GM12878 (cell line): ENCODE measurements at regions not wholly inside any gene's neighbourhood (a gene's known extent, or its start where the extent isn't known, plus 50 kb on each side); places are given as distances from the start of the nearest gene placed in this dataset.

Experiments used
- ATAC-seq: fragments of 200-7000 bp; cut with Tn5 transposase; 3 replicates; pipeline ENCODE4 v1.9.1; 2020; ENCODE audit warnings: mild to moderate bottlenecking, moderate library complexity
- BruUV-seq: library from RNA; stranded (reverse); fragments of 400-500 nt; replicated peaks from 2 replicates; lab custom pipeline; 2021; lab: Mats Ljungman, UMichigan
- CTCF ChIA-PET: fragments of 300-600 bp; sonication (Branson Sonifier 250); formaldehyde crosslinking; extraction: SDS; loops from one replicate; lab custom pipeline; 2021; ENCODE audit warnings: inconsistent platforms; lab: Yijun Ruan, JAX
- POLR2A ChIA-PET: fragments of 350-600 bp; formaldehyde crosslinking; extraction: SDS; loops from one replicate; lab custom pipeline; 2021; ENCODE audit warnings: inconsistent platforms; lab: Charles Lee
- RAD21 ChIA-PET: fragments of 300-600 bp; sonication (Branson Sonifier 250); formaldehyde crosslinking; loops from one replicate; lab custom pipeline; 2023; ENCODE audit warnings: antibody characterized with exemption; ENCODE audit not compliant: unreplicated experiment; lab: Charles Lee
- SMC1A ChIA-PET: fragments of 300-600 bp; sonication (Branson Sonifier 250); formaldehyde crosslinking; loops from one replicate; lab custom pipeline; 2023; ENCODE audit not compliant: unreplicated experiment, uncharacterized antibody; lab: Charles Lee
- DNase-seq: peaks from one replicate; pipeline ENCODE4 v3.0.0-alpha.2; 2011; ENCODE audit warnings: low read depth, low spot score
- FAIRE-seq: peaks from 3 replicates; lab custom pipeline; 2011; peaks lifted over from hg19 to GRCh38; lab: Jason Lieb, UNC
- H2AFZ ChIP-seq: 2 replicates; pipeline ENCODE4 v1.6.0; 2011; ENCODE audit warnings: low read depth, low read length, control low read depth; ENCODE audit not compliant: control insufficient read depth
- H3K27ac ChIP-seq: 2 replicates; pipeline ENCODE4 v1.5.1; 2011; ENCODE audit warnings: control low read depth; ENCODE audit not compliant: control insufficient read depth, insufficient read depth
- H3K27me3 ChIP-seq, 2 experiments: replicated peaks in 1 of 2; 2 replicates each; pipeline versions ENCODE4 v1.6.0 to v1.6.1; 2011; ENCODE audit warnings: low read length in 1 of 2; ENCODE audit not compliant: control insufficient read depth in 2 of 2, insufficient read depth in 2 of 2
- H3K36me3 ChIP-seq, 2 experiments: 2 replicates each; pipeline ENCODE4 v1.5.1; 2011; ENCODE audit warnings: low read length in 1 of 2; ENCODE audit not compliant: control insufficient read depth in 2 of 2, insufficient read depth in 2 of 2
- H3K4me1 ChIP-seq: 2 replicates; pipeline ENCODE4 v1.6.1; 2011; ENCODE audit warnings: mild to moderate bottlenecking, low read length, moderate library complexity, mixed read lengths; ENCODE audit not compliant: control insufficient read depth, insufficient read depth
- H3K4me2 ChIP-seq: 2 replicates; pipeline ENCODE4 v1.6.0; 2011; ENCODE audit warnings: control low read depth; ENCODE audit not compliant: control insufficient read depth, insufficient read depth
- H3K4me3 ChIP-seq: fragments of 200-600 bp; sonication (generic); 2 replicates; pipeline ENCODE4 v1.5.1; 2016
- H3K79me2 ChIP-seq: 2 replicates; pipeline ENCODE4 v1.6.0; 2011; ENCODE audit warnings: low read length; ENCODE audit not compliant: control insufficient read depth, insufficient read depth
- H3K9ac ChIP-seq: 2 replicates; pipeline ENCODE4 v1.8.0; 2011; ENCODE audit warnings: low read length, control low read depth, mixed read lengths; ENCODE audit not compliant: control insufficient read depth, insufficient read depth
- H3K9me3 ChIP-seq: replicated peaks from 3 replicates; pipeline ENCODE4 v1.5.1; 2011; ENCODE audit warnings: mild to moderate bottlenecking, low read length; ENCODE audit not compliant: control insufficient read depth, insufficient read depth
- H4K20me1 ChIP-seq: 2 replicates; pipeline ENCODE4 v1.6.0; 2011; ENCODE audit not compliant: control insufficient read depth, insufficient read depth
- BCL11A ChIP-seq: IDR thresholded peaks from 2 replicates; pipeline ENCODE4 v1.6.1; 2011; ENCODE audit warnings: low read depth, low read length
- CBX5 ChIP-seq: sonication (generic); IDR thresholded peaks from 2 replicates; pipeline ENCODE4 v1.6.1; 2016; ENCODE audit warnings: low read depth, moderate library complexity, mild to moderate bottlenecking, inconsistent platforms
- EGR1 ChIP-seq, 2 experiments: IDR thresholded peaks; 1 replicate in 1 of 2; 2 replicates in 1 of 2; pipeline ENCODE4 v1.6.1; 2011 to 2012; ENCODE audit warnings: low read depth in 2 of 2, low read length in 2 of 2, borderline replicate concordance in 1 of 2, mild to moderate bottlenecking in 1 of 2, moderate library complexity in 1 of 2
- IKZF2 ChIP-seq, 2 experiments: fragments of 450-650 bp; IDR thresholded peaks; 2 replicates each; pipeline ENCODE4 v1.6.1; 2017; ENCODE audit warnings: mild to moderate bottlenecking in 2 of 2, moderate library complexity in 2 of 2
- NR2F1 ChIP-seq: fragments of 450-650 bp; conservative IDR thresholded peaks from 2 replicates; pipeline ENCODE4 v1.6.1; 2017; ENCODE audit warnings: mild to moderate bottlenecking
- RAD51 ChIP-seq: fragments of 450-650 bp; IDR thresholded peaks from 2 replicates; pipeline ENCODE4 v1.6.1; 2016; ENCODE audit warnings: moderate library complexity, mild to moderate bottlenecking, inconsistent platforms
- RUNX3 ChIP-seq: IDR thresholded peaks from 2 replicates; pipeline ENCODE4 v1.6.1; 2012; ENCODE audit warnings: low read length, inconsistent platforms
- ZNF217 ChIP-seq: fragments of 450-650 bp; IDR thresholded peaks from 2 replicates; pipeline ENCODE4 v1.6.1; 2017; ENCODE audit warnings: antibody characterized with exemption, mild to moderate bottlenecking
- WGBS: methylation state at CpG from one replicate; pipeline ENCODE4 v1.1.6; 2016; ENCODE audit warnings: low lambda C conversion rate; ENCODE audit not compliant: insufficient replicate concordance, insufficient coverage; ENCODE audit errors: missing lambda C conversion rate; 5-methylcytosine and 5-hydroxymethylcytosine counted together
- in situ Hi-C: fragments of 300-500 bp; cut with MboI; formaldehyde crosslinking; loops from 9 replicates; pipeline ENCODE4 v1.14.3; 2018; ENCODE audit warnings: mixed read lengths
- intact Hi-C: fragments of 100-400 bp; cut with micrococcal nuclease; formaldehyde crosslinking; loops from one replicate; pipeline ENCODE4 v1.14.2; 2022; ENCODE audit not compliant: unreplicated experiment
- TF ChIP-seq, protein P1 (sequence below): IDR thresholded peaks from 2 replicates; pipeline ENCODE4 v1.6.1; 2012; ENCODE audit warnings: low read depth, low read length, improper control_type of control experiment
- TF ChIP-seq, protein P2 (sequence below): fragments of 450-650 bp; formaldehyde crosslinking; IDR thresholded peaks from 2 replicates; pipeline ENCODE4 v1.4.0; 2022; ENCODE audit warnings: mild to moderate bottlenecking, moderate library complexity

DNA sequence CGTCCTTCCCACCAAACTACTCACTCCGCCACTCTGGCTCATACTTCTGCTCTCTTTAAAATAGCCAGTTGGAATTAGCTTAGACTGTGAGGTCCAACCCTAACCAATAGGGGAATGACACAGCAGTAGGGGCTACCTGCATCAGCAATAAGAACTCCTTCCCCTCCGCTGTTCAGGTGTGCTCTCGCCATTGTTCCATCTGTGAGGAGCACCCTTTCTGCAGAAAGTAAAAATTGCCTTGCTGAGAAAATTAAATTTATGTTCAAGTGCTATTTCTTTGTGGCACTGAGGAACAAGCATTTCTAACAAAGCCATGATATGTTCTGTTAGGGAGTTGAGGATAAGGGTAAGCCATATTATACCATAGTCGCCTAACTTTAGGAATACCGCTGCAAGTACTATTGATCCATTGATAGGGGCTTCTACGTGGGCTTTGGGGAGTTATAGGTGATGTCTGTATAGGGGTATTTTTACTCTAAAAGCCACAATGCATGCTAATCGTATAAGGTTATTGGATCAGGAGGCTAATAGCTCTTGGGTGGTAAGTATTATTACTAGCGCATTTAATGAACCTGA lies 1269.5 kb downstream of the TYW1 start:
- ATAC-seq (no peak), DNase-seq (no peak)
- ChIA-PET SMC1A (no interaction called here), POLR2A (no interaction called here)
- no TSS peak for BruUV-seq
- intact Hi-C loops (no loop called here), in situ Hi-C loops (no loop called here)
- H3K79me2 ChIP-seq, result no peaks in the 10 kb centered on the region
- no peak overlapping the region for H3K4me3 ChIP-seq
- no peak overlapping the region for H3K9ac ChIP-seq
- peaks cover 1% of the 10 kb centered on the region; the same call in 2 of the 3 replicates for H3K9me3 ChIP-seq
- WGBS, result 43% methylated on average over 9 of the region's 9 CpGs
- no peak overlapping the region for H3K27ac ChIP-seq
- H3K4me1 ChIP-seq, result no peaks in the 10 kb centered on the region
- TF ChIP-seq IKZF2 (IDR thresholded peaks at IDR 0.05), result no peak
- no peak for TF ChIP-seq NR2F1
- TF ChIP-seq CBX5, result peak; percentile 83; the same call in 1 of the 2 replicates
- TF ChIP-seq, all 136 proteins: peak for 1
- Histone ChIP-seq H4K20me1 (no peaks in the 10 kb centered on the region), H3K27me3 (no peaks in the 10 kb centered on the region), H3K36me3 (no peaks in the 10 kb centered on the region), H3K4me2 (no peak overlapping the region), H2AFZ (no peak overlapping the region)
- ChIA-PET RAD21 (no interaction called here), CTCF (no interaction called here)
- FAIRE-seq, result no peak

DNA sequence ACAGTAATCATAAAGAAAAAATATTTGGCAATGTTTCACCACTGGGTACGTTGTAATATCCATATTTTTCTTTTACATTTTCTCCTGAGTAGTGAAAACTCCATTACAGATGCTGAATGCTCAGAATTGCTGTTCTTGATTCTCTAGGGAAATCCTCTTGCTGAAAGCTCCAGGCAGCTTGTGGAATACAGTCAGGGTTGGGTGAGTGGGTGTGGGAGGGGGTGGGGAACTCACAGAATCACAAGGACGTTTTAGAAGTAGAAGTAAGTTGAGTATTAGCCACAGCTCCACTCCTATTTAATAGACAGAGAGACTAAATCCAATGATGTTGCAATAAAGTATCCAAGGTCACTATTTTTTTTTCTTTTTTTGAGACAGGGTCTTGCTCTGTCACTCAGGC lies 1270.9 kb downstream of the TYW1 start:
- Histone ChIP-seq H3K27ac (no peak overlapping the region), H3K4me3 (no peak overlapping the region), H3K4me2 (no peak overlapping the region), H3K79me2 (no peaks in the 10 kb centered on the region), H3K27me3 (no peaks in the 10 kb centered on the region), H2AFZ (no peak overlapping the region), H3K36me3 (no peaks in the 10 kb centered on the region), H3K4me1 (no peaks in the 10 kb centered on the region), H3K9me3 (peaks cover 1% of the 10 kb centered on the region; the same call in 2 of the 3 replicates), H3K9ac (no peak overlapping the region), H4K20me1 (no peaks in the 10 kb centered on the region)
- ChIA-PET CTCF (no interaction called here), SMC1A (no interaction called here), RAD21 (no interaction called here), POLR2A (no interaction called here)
- in situ Hi-C loops, result no loop called here
- 10% methylated on average over 2 of the region's 2 CpGs for WGBS
- TF ChIP-seq EGR1 (IDR thresholded peaks at IDR 0.05; ENCODE audit: borderline replicate concordance in 1 of 2, low read depth in 2 of 2, low read length in 2 of 2) (no peak), ZNF217 (no peak), RAD51 (no peak), BCL11A (no peak), RUNX3 (no peak)
- TF ChIP-seq, protein P1, sequence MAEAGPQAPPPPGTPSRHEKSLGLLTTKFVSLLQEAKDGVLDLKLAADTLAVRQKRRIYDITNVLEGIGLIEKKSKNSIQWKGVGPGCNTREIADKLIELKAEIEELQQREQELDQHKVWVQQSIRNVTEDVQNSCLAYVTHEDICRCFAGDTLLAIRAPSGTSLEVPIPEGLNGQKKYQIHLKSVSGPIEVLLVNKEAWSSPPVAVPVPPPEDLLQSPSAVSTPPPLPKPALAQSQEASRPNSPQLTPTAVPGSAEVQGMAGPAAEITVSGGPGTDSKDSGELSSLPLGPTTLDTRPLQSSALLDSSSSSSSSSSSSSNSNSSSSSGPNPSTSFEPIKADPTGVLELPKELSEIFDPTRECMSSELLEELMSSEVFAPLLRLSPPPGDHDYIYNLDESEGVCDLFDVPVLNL, result no peak
- TF ChIP-seq, protein P2, sequence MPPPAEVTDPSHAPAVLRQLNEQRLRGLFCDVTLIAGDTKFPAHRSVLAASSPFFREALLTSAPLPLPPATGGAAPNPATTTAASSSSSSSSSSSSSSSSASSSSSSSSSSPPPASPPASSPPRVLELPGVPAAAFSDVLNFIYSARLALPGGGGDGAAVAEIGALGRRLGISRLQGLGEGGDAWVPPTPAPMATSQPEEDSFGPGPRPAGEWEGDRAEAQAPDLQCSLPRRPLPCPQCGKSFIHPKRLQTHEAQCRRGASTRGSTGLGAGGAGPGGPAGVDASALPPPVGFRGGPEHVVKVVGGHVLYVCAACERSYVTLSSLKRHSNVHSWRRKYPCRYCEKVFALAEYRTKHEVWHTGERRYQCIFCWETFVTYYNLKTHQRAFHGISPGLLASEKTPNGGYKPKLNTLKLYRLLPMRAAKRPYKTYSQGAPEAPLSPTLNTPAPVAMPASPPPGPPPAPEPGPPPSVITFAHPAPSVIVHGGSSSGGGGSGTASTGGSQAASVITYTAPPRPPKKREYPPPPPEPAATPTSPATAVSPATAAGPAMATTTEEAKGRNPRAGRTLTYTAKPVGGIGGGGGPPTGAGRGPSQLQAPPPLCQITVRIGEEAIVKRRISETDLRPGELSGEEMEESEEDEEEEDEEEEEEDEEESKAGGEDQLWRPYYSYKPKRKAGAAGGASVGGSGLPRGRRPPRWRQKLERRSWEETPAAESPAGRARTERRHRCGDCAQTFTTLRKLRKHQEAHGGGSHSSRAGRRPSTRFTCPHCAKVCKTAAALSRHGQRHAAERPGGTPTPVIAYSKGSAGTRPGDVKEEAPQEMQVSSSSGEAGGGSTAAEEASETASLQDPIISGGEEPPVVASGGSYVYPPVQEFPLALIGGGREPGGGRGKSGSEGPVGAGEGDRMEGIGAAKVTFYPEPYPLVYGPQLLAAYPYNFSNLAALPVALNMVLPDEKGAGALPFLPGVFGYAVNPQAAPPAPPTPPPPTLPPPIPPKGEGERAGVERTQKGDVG (CRISPR knock-in tag), result no peak
- BruUV-seq, result no TSS peak
- ATAC-seq, result no peak
- FAIRE-seq, result no peak
- intact Hi-C loops, result no loop called here
- no peak for DNase-seq
